ENCODE measurements at regions not wholly inside any gene's neighbourhood (a gene's known extent, or its start where the extent isn't known, plus 50 kb on each side); places are given as distances from the start of the nearest gene placed in this dataset.

GRCh38 chr10:33571616-33572015 is 237.1 kb upstream of the NRP1 start:
- Histone ChIP-seq H3K27me3 (ENCODE audit: control insufficient read depth in 1 of 2, insufficient read depth in 2 of 2, low read length in 2 of 2) (no peaks in the 10 kb centered on the region), H3K9ac (ENCODE audit: low read length) (no peak overlapping the region), H3K4me1 (ENCODE audit: insufficient read depth, low read length) (no peaks in the 10 kb centered on the region), H3K4me3 (ENCODE audit: low read depth in 1 of 2, low read length in 2 of 2) (no peak overlapping the region), H3K9me3 (ENCODE audit: low read length) (no peaks in the 10 kb centered on the region), H3K36me3 (ENCODE audit: insufficient read depth, low read length) (no peaks in the 10 kb centered on the region), H3K27ac (ENCODE audit: low read depth, low read length) (no peak overlapping the region)

GRCh38 chr10:33570495-33570894 is 236.0 kb upstream of the NRP1 start:
- H3K27me3 ChIP-seq (ENCODE audit: control insufficient read depth in 1 of 2, insufficient read depth in 2 of 2, low read length in 2 of 2) = no peaks in the 10 kb centered on the region
- H3K27ac ChIP-seq (ENCODE audit: low read depth, low read length) = no peak overlapping the region
- no peak overlapping the region for H3K9ac ChIP-seq (ENCODE audit: low read length)
- H3K4me3 ChIP-seq (ENCODE audit: low read depth in 1 of 2, low read length in 2 of 2) = no peak overlapping the region
- no peaks in the 10 kb centered on the region for H3K9me3 ChIP-seq (ENCODE audit: low read length)
- no peaks in the 10 kb centered on the region for H3K4me1 ChIP-seq (ENCODE audit: insufficient read depth, low read length)
- H3K36me3 ChIP-seq (ENCODE audit: insufficient read depth, low read length) = no peaks in the 10 kb centered on the region

GRCh38 chr10:33569702-33570101 is 235.2 kb upstream of the NRP1 start:
- Histone ChIP-seq H3K4me3 (ENCODE audit: low read depth in 1 of 2, low read length in 2 of 2) (no peak overlapping the region), H3K36me3 (ENCODE audit: insufficient read depth, low read length) (no peaks in the 10 kb centered on the region), H3K9me3 (ENCODE audit: low read length) (no peaks in the 10 kb centered on the region), H3K4me1 (ENCODE audit: insufficient read depth, low read length) (no peaks in the 10 kb centered on the region), H3K27me3 (ENCODE audit: control insufficient read depth in 1 of 2, insufficient read depth in 2 of 2, low read length in 2 of 2) (no peaks in the 10 kb centered on the region), H3K9ac (ENCODE audit: low read length) (no peak overlapping the region), H3K27ac (ENCODE audit: low read depth, low read length) (no peak overlapping the region)

GRCh38 chr10:33566426-33566825 is 232.0 kb upstream of the NRP1 start:
- Histone ChIP-seq H3K9ac (ENCODE audit: low read length) (no peak overlapping the region), H3K27me3 (ENCODE audit: control insufficient read depth in 1 of 2, insufficient read depth in 2 of 2, low read length in 2 of 2) (no peaks in the 10 kb centered on the region), H3K4me1 (ENCODE audit: insufficient read depth, low read length) (no peaks in the 10 kb centered on the region), H3K27ac (ENCODE audit: low read depth, low read length) (no peak overlapping the region), H3K36me3 (ENCODE audit: insufficient read depth, low read length) (no peaks in the 10 kb centered on the region), H3K9me3 (ENCODE audit: low read length) (no peaks in the 10 kb centered on the region), H3K4me3 (ENCODE audit: low read depth in 1 of 2, low read length in 2 of 2) (no peak overlapping the region)

- no peak overlapping the region for H3K9ac ChIP-seq (ENCODE audit: low read length)
- no peaks in the 10 kb centered on the region for H3K4me1 ChIP-seq (ENCODE audit: insufficient read depth, low read length)
- H3K36me3 ChIP-seq (ENCODE audit: insufficient read depth, low read length) = no peaks in the 10 kb centered on the region
- H3K27ac ChIP-seq (ENCODE audit: low read depth, low read length) = no peak overlapping the region
- no peaks in the 10 kb centered on the region for H3K27me3 ChIP-seq (ENCODE audit: control insufficient read depth in 1 of 2, insufficient read depth in 2 of 2, low read length in 2 of 2)
- H3K4me3 ChIP-seq (ENCODE audit: low read depth in 1 of 2, low read length in 2 of 2) = no peak overlapping the region
- no peaks in the 10 kb centered on the region for H3K9me3 ChIP-seq (ENCODE audit: low read length)
Observed at GRCh38 chr10:33566001-33566400, 231.5 kb upstream of the NRP1 start.

GRCh38 chr10:33565231-33565630 is 230.8 kb upstream of the NRP1 start:
- Histone ChIP-seq H3K9ac (ENCODE audit: low read length) (no peak overlapping the region), H3K36me3 (ENCODE audit: insufficient read depth, low read length) (no peaks in the 10 kb centered on the region), H3K4me3 (ENCODE audit: low read depth in 1 of 2, low read length in 2 of 2) (no peak overlapping the region), H3K27me3 (ENCODE audit: control insufficient read depth in 1 of 2, insufficient read depth in 2 of 2, low read length in 2 of 2) (no peaks in the 10 kb centered on the region), H3K27ac (ENCODE audit: low read depth, low read length) (no peak overlapping the region), H3K9me3 (ENCODE audit: low read length) (no peaks in the 10 kb centered on the region), H3K4me1 (ENCODE audit: insufficient read depth, low read length) (no peaks in the 10 kb centered on the region)

- no peak overlapping the region for H3K9ac ChIP-seq (ENCODE audit: low read length)
- H3K27ac ChIP-seq (ENCODE audit: low read depth, low read length) = no peak overlapping the region
- H3K36me3 ChIP-seq (ENCODE audit: insufficient read depth, low read length) = no peaks in the 10 kb centered on the region
- H3K4me1 ChIP-seq (ENCODE audit: insufficient read depth, low read length) = peaks cover 7% of the 10 kb centered on the region
- H3K27me3 ChIP-seq (ENCODE audit: control insufficient read depth in 1 of 2, insufficient read depth in 2 of 2, low read length in 2 of 2) = no peaks in the 10 kb centered on the region
- no peak overlapping the region for H3K4me3 ChIP-seq (ENCODE audit: low read depth in 1 of 2, low read length in 2 of 2)
- H3K9me3 ChIP-seq (ENCODE audit: low read length) = no peaks in the 10 kb centered on the region
Observed at GRCh38 chr10:33559105-33559504, 224.6 kb upstream of the NRP1 start.

- Histone ChIP-seq H3K4me3 (ENCODE audit: low read depth in 1 of 2, low read length in 2 of 2) (no peak overlapping the region), H3K36me3 (ENCODE audit: insufficient read depth, low read length) (no peaks in the 10 kb centered on the region), H3K27ac (ENCODE audit: low read depth, low read length) (no peak overlapping the region), H3K4me1 (ENCODE audit: insufficient read depth, low read length) (peaks cover 7% of the 10 kb centered on the region), H3K27me3 (ENCODE audit: control insufficient read depth in 1 of 2, insufficient read depth in 2 of 2, low read length in 2 of 2) (no peaks in the 10 kb centered on the region), H3K9me3 (ENCODE audit: low read length) (no peaks in the 10 kb centered on the region), H3K9ac (ENCODE audit: low read length) (no peak overlapping the region)
Observed at GRCh38 chr10:33557313-33557712, 222.8 kb upstream of the NRP1 start.

GRCh38 chr10:33556620-33557019 is 222.2 kb upstream of the NRP1 start:
- Histone ChIP-seq H3K27ac (ENCODE audit: low read depth, low read length) (no peak overlapping the region), H3K36me3 (ENCODE audit: insufficient read depth, low read length) (no peaks in the 10 kb centered on the region), H3K4me1 (ENCODE audit: insufficient read depth, low read length) (peaks cover 7% of the 10 kb centered on the region), H3K27me3 (ENCODE audit: control insufficient read depth in 1 of 2, insufficient read depth in 2 of 2, low read length in 2 of 2) (no peaks in the 10 kb centered on the region), H3K9me3 (ENCODE audit: low read length) (no peaks in the 10 kb centered on the region), H3K9ac (ENCODE audit: low read length) (no peak overlapping the region), H3K4me3 (ENCODE audit: low read depth in 1 of 2, low read length in 2 of 2) (no peak overlapping the region)

GRCh38 chr10:33556103-33556502 is 221.6 kb upstream of the NRP1 start:
- Histone ChIP-seq H3K4me3 (ENCODE audit: low read depth in 1 of 2, low read length in 2 of 2) (no peak overlapping the region), H3K27me3 (ENCODE audit: control insufficient read depth in 1 of 2, insufficient read depth in 2 of 2, low read length in 2 of 2) (no peaks in the 10 kb centered on the region), H3K9ac (ENCODE audit: low read length) (no peak overlapping the region)

GRCh38 chr10:33553748-33554571 is 219.5 kb upstream of the NRP1 start:
- no peak overlapping the region for H3K9ac ChIP-seq (ENCODE audit: low read length)
- H3K9me3 ChIP-seq (ENCODE audit: low read length) = no peaks in the 10 kb centered on the region
- peaks cover 3% of the 10 kb centered on the region for H3K4me1 ChIP-seq (ENCODE audit: insufficient read depth, low read length)
- H3K27me3 ChIP-seq (ENCODE audit: control insufficient read depth in 1 of 2, insufficient read depth in 2 of 2, low read length in 2 of 2) = no peaks in the 10 kb centered on the region
- H3K4me3 ChIP-seq (ENCODE audit: low read depth in 1 of 2, low read length in 2 of 2) = no peak overlapping the region
- no peaks in the 10 kb centered on the region for H3K36me3 ChIP-seq (ENCODE audit: insufficient read depth, low read length)
- H3K27ac ChIP-seq (ENCODE audit: low read depth, low read length) = no peak overlapping the region

More at GRCh38 chr10:33556103-33556502, 221.6 kb upstream of the NRP1 start:
- H3K4me1 ChIP-seq (ENCODE audit: insufficient read depth, low read length) = peaks cover 7% of the 10 kb centered on the region
- H3K36me3 ChIP-seq (ENCODE audit: insufficient read depth, low read length) = no peaks in the 10 kb centered on the region
- H3K9me3 ChIP-seq (ENCODE audit: low read length) = no peaks in the 10 kb centered on the region
- no peak overlapping the region for H3K27ac ChIP-seq (ENCODE audit: low read depth, low read length)

- Histone ChIP-seq H3K4me1 (ENCODE audit: insufficient read depth, low read length) (no peaks in the 10 kb centered on the region), H3K4me3 (ENCODE audit: low read depth in 1 of 2, low read length in 2 of 2) (no peak overlapping the region), H3K36me3 (ENCODE audit: insufficient read depth, low read length) (no peaks in the 10 kb centered on the region), H3K9me3 (ENCODE audit: low read length) (no peaks in the 10 kb centered on the region), H3K27ac (ENCODE audit: low read depth, low read length) (no peak overlapping the region), H3K27me3 (ENCODE audit: control insufficient read depth in 1 of 2, insufficient read depth in 2 of 2, low read length in 2 of 2) (no peaks in the 10 kb centered on the region), H3K9ac (ENCODE audit: low read length) (no peak overlapping the region)
Observed at GRCh38 chr10:33552290-33552689, 217.8 kb upstream of the NRP1 start.

Measured in muscle layer of colon (tissue), 2 donors.